Renal cortical epithelial cell (primary cell): ENCODE measurements at regions not wholly inside any gene's neighbourhood (a gene's known extent, or its start where the extent isn't known, plus 50 kb on each side); places are given as distances from the start of the nearest gene placed in this dataset.

Experiments
- DNase-seq: peaks from one replicate; pipeline ENCODE4 v3.0.0-alpha.2; 2011; ENCODE audit warnings: low read depth

- DNase-seq: no peak
Observed at GRCh38 chr10:36700123-36700522, 425.3 kb upstream of the ANKRD30A start.

- no peak for DNase-seq
Observed at GRCh38 chr10:36692759-36693158, 432.6 kb upstream of the ANKRD30A start.

DNA sequence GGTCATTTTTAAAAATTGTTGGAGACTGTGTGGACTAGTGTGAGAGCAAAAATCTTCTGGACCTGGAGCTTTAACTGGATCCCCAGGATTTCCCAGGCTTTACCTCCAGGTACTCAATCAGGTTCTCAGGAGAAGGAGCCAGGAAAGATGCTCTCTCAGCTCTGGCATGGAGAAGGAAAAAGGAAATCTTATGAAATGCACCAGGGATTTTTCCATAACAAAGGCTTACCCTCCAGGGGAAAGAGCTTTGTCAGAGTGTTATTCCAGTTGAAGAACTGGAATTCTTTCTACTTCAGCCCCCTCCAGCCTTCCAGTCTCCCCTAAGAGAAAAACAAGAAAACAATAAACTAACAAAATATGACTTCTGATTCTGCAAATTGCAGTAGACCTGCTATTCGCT lies 436.7 kb upstream of the ANKRD30A start:
- DNase-seq: no peak

DNA sequence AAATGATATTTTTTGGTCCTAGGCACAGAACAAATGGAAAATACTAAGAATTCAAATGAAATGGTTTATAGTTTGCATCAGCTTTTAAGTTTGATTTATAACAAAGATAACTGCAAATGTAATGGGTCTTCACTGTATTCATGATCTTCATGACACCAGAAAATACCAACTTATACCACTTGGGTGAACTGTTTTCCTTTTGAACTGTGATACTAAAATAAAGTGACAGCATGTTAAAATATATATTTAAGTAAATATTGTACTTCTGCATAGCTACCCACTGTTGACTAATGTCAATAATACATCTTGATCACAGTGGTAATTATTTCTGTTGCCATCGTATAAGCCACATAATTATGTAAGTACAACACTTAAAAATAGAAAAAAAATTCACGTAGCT lies 442.0 kb upstream of the ANKRD30A start:
- no peak for DNase-seq

- peak; percentile 2 for DNase-seq
Observed at GRCh38 chr10:36681751-36682632, 443.4 kb upstream of the ANKRD30A start.

GRCh38 chr10:36679554-36679953 lies 445.8 kb upstream of the ANKRD30A start:
- DNase-seq: no peak

- no peak for DNase-seq
Observed at GRCh38 chr10:36677431-36677768, 448.0 kb upstream of the ANKRD30A start.

DNA sequence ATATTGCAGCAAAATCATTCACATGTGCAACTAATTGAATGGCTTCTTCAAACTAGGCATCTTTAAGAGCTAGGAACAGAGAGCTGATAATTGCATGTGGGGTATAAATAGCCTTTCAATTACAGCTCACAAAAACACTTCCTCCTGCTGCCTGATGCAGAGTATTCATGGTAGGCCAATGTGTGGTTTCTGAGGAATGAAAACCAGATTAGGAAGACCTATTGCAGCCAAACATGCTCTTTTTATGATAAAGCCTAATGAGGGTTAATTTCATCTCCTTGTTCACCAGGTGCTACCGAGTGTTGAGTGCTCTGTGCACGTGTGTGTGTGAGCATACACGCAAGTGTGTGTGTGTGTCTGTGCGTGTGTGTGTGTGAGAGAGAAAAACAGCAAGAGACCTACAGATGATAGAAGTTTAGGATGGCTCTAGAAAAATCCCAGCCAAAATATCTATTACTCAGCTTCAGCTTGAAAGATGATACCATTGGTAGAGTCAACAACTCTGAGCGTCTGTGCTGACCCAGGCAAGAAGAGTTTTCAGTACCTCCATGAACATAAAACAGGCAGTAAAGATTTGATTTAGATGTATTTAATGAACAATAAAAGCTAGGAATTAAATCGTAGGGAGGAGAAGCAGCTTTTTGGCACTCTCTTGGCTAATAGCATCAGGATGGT lies 448.5 kb upstream of the ANKRD30A start:
- DNase-seq: no peak

- no peak for DNase-seq
Observed at GRCh38 chr10:36676321-36676720, 449.1 kb upstream of the ANKRD30A start.

- peak; percentile 11 for DNase-seq
Observed at GRCh38 chr10:36675458-36675880, 449.9 kb upstream of the ANKRD30A start.

DNA sequence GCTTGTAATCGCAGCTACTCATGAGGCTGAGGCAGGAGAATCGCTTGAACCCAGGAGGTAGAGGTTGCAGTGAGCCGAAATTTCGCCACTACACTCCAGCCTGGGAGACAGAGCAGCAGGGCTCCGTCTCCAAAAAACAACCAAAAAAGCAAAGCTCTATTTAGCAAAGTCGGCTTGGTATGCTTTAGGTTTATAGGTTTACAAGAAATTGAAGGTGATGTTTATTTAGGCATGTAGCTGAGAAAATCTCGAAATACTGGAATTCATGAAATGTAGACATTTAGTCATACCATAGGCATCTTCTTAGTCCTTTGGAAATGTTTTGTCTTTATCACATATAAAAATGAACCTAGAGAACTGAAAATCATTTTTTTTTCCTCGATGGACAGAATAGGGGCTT lies 453.8 kb upstream of the ANKRD30A start:
- no peak for DNase-seq

- DNase-seq: no peak
Observed at GRCh38 chr10:36670621-36671402, 454.6 kb upstream of the ANKRD30A start.

DNA sequence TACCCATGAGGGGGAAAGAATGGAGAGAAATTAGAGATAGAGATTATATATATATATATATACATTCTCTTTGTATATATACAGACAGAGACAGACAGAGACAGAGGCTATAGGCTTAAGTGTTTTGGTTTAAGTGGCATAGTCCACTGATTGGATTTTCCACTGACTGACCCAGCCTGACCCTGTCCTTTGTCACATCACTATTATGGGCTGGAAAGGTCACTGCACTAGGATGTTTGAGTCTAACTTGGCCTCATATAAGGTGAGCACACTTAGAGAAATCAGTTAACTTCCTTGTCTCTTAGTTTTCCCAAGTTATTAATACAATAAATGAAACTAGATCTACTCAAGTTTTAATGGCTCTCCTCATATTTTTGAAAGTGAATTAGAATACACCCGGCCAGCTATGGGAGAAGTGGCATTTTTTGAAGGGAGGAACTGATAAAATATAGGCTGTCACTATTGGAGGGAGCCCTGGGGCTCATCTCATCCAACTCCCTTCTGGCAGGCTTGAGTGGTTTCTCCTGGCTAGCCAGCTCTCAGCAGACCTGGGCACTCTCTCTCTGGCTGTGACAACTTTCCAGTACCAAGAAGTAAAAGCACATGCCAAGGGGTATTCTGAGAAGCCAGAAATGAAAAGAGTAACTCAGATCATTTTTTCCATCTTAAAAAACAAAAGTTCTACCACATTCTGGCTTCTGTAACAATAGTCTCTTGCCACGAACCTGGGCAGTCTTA lies 455.6 kb upstream of the ANKRD30A start:
- no peak for DNase-seq

DNA sequence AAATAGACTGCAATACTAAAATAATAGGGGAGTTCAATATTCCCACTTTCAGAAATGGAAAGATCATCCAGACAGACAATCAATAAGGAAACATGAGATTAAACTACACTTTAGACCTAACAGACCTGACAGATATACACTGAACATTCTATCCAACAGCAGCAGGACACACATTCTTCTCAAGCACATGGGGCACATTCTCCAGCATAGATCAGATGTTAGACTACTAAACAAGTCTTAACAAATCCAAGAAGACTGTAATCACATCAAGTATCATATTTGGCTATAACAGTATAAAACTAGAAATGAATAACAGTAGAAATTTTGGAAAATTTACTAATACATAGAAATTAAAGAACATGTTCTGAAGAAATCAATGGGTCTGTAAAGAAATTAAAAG lies 458.9 kb upstream of the ANKRD30A start:
- no peak for DNase-seq

- no peak for DNase-seq
Observed at GRCh38 chr10:36662571-36662970, 462.8 kb upstream of the ANKRD30A start.

- no peak for DNase-seq
Observed at GRCh38 chr10:36650274-36650673, 475.1 kb upstream of the ANKRD30A start.

DNA sequence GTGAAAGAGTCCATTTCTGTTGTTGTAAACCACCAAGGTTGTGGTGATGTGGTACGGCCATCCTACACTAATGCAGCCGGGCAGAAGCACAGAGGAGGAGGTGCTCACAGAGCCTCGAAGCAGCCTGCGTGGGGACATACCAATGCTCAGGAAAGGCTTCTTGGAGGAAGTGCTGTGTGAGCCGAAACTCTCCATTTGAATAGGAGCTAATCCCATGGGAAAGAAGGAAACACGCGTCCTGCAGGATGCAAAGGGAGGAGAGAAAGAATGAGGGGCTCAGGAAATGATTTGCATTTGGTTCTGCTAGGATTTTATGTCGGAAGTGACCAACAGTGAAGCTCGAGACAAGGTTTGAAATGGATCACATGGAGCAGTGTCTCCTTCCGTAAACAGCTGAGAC lies 477.9 kb upstream of the ANKRD30A start:
- no peak for DNase-seq

DNA sequence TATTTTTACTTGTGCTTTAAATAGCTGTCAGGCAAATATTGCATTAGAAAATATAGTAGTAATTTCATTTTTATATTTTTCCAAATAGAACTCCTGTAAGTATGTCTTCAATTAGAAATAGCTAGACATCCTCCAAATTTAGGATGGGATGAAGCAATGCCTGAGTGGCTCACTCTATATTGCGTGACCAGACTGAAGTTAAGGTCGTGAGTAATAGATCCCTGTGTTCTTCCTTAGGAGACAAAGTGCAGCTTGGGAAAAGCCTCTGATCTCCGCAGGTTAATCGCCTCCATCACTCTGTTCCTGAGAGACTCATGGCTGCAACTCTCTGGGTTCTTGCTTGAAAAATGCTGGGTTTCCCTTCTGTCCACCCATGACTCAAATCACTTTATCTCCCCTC lies 484.8 kb upstream of the ANKRD30A start:
- no peak for DNase-seq

GRCh38 chr10:36638462-36639155 lies 486.8 kb upstream of the ANKRD30A start:
- DNase-seq: no peak

- no peak for DNase-seq
Observed at GRCh38 chr10:36636879-36637278, 488.5 kb upstream of the ANKRD30A start.

- no peak for DNase-seq
Observed at GRCh38 chr10:36636285-36636839, 489.0 kb upstream of the ANKRD30A start.
